WI38 (cell line): ENCODE measurements at regions not wholly inside any gene's neighbourhood (a gene's known extent, or its start where the extent isn't known, plus 50 kb on each side); places are given as distances from the start of the nearest gene placed in this dataset.

Experiments used
- H3K4me3 ChIP-seq: 2 replicates; pipeline ENCODE4 v1.5.1; 2011; ENCODE audit warnings: low read depth, mild to moderate bottlenecking, control low read depth, low read length
- TF ChIP-seq, protein P1 (sequence below): IDR thresholded peaks from 2 replicates; pipeline ENCODE4 v1.5.1; 2012; ENCODE audit warnings: low read depth, mild to moderate bottlenecking, control low read depth, low read length

- TF ChIP-seq, protein P1, sequence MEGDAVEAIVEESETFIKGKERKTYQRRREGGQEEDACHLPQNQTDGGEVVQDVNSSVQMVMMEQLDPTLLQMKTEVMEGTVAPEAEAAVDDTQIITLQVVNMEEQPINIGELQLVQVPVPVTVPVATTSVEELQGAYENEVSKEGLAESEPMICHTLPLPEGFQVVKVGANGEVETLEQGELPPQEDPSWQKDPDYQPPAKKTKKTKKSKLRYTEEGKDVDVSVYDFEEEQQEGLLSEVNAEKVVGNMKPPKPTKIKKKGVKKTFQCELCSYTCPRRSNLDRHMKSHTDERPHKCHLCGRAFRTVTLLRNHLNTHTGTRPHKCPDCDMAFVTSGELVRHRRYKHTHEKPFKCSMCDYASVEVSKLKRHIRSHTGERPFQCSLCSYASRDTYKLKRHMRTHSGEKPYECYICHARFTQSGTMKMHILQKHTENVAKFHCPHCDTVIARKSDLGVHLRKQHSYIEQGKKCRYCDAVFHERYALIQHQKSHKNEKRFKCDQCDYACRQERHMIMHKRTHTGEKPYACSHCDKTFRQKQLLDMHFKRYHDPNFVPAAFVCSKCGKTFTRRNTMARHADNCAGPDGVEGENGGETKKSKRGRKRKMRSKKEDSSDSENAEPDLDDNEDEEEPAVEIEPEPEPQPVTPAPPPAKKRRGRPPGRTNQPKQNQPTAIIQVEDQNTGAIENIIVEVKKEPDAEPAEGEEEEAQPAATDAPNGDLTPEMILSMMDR, result no peak
- no peak overlapping the region for H3K4me3 ChIP-seq
These were observed 80.6 kb upstream of the SULF2 start for GRCh38 chr20:47865912-47866311.

GRCh38 chr20:47865451-47865850 lies 80.2 kb upstream of the SULF2 start:
- TF ChIP-seq, protein P1, result no peak
- H3K4me3 ChIP-seq, result no peak overlapping the region

- no peak overlapping the region for H3K4me3 ChIP-seq
- TF ChIP-seq, protein P1, result no peak
These were observed 78.7 kb upstream of the SULF2 start for GRCh38 chr20:47863981-47864380.

DNA sequence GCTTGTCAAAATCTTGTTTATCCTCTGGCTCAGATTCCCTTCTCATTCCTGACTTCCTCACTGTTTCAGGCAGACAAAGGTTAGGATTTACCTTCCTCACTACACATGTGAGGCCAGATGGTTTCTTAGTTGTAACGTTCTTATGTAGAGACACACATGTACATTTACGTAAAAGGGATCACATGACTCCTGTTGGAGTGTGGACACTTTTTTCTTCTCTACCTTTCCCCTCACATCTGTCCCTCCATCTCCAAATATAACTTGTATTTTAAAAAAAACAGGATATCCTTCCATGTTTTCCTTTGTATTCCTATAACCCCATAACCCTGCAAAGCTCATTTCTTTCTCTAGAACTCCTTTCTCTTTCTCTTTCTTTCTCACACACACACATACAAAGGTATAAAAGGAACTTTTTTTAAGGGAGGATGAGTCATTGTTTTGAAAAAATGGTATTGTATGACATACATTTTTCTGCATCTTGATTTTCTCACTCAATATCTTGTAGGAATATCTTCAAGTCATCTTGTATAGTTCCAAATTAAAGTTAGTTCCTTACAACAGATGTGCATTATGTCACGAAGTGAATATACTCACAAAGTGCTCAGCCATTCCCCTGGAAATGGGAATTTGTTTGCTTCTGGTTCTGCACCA lies 78.2 kb upstream of the SULF2 start:
- H3K4me3 ChIP-seq, result no peak overlapping the region
- TF ChIP-seq, protein P1, result no peak

- TF ChIP-seq, protein P1, result no peak
- no peak overlapping the region for H3K4me3 ChIP-seq
These were observed 77.4 kb upstream of the SULF2 start for GRCh38 chr20:47862574-47863240.

DNA sequence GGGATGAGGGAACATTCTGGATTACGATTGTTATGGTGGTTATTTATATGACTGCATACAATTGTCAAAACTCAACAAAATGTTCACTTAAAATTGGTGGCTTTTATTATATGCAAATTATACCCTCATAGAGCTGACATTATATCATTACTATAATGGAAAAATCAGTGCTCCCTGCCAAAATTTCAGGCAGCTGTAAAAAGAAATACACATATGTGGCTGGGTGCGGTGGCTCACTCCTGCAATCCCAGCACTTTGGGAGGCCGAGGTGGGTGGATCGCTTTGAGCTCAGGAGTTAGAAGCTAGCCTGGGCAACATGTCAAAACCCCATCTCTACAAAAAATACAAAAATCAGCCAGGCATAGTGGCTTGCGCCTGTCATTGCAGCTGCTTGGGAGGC lies 75.8 kb upstream of the SULF2 start:
- H3K4me3 ChIP-seq, result no peak overlapping the region

More for the DNA sequence above, 75.8 kb upstream of the SULF2 start:
- TF ChIP-seq, protein P1, result no peak
